GM12878 (cell line): ENCODE measurements at regions not wholly inside any gene's neighbourhood (a gene's known extent, or its start where the extent isn't known, plus 50 kb on each side); places are given as distances from the start of the nearest gene placed in this dataset.

Experiments used
- ATAC-seq: fragments of 200-7000 bp; cut with Tn5 transposase; 3 replicates; pipeline ENCODE4 v1.9.1; 2020; ENCODE audit warnings: mild to moderate bottlenecking, moderate library complexity
- BruUV-seq: library from RNA; stranded (reverse); fragments of 400-500 nt; replicated peaks from 2 replicates; lab custom pipeline; 2021; lab: Mats Ljungman, UMichigan
- CTCF ChIA-PET: fragments of 300-600 bp; sonication (Branson Sonifier 250); formaldehyde crosslinking; extraction: SDS; loops from one replicate; lab custom pipeline; 2021; ENCODE audit warnings: inconsistent platforms; lab: Yijun Ruan, JAX
- POLR2A ChIA-PET: fragments of 350-600 bp; formaldehyde crosslinking; extraction: SDS; loops from one replicate; lab custom pipeline; 2021; ENCODE audit warnings: inconsistent platforms; lab: Charles Lee
- RAD21 ChIA-PET: fragments of 300-600 bp; sonication (Branson Sonifier 250); formaldehyde crosslinking; loops from one replicate; lab custom pipeline; 2023; ENCODE audit warnings: antibody characterized with exemption; ENCODE audit not compliant: unreplicated experiment; lab: Charles Lee
- SMC1A ChIA-PET: fragments of 300-600 bp; sonication (Branson Sonifier 250); formaldehyde crosslinking; loops from one replicate; lab custom pipeline; 2023; ENCODE audit not compliant: unreplicated experiment, uncharacterized antibody; lab: Charles Lee
- DNase-seq: peaks from one replicate; pipeline ENCODE4 v3.0.0-alpha.2; 2011; ENCODE audit warnings: low read depth, low spot score
- FAIRE-seq: peaks from 3 replicates; lab custom pipeline; 2011; peaks lifted over from hg19 to GRCh38; lab: Jason Lieb, UNC
- H2AFZ ChIP-seq: 2 replicates; pipeline ENCODE4 v1.6.0; 2011; ENCODE audit warnings: low read depth, low read length, control low read depth; ENCODE audit not compliant: control insufficient read depth
- H3K27ac ChIP-seq: 2 replicates; pipeline ENCODE4 v1.5.1; 2011; ENCODE audit warnings: control low read depth; ENCODE audit not compliant: control insufficient read depth, insufficient read depth
- H3K27me3 ChIP-seq, 2 experiments: replicated peaks in 1 of 2; 2 replicates each; pipeline versions ENCODE4 v1.6.0 to v1.6.1; 2011; ENCODE audit warnings: low read length in 1 of 2; ENCODE audit not compliant: control insufficient read depth in 2 of 2, insufficient read depth in 2 of 2
- H3K36me3 ChIP-seq, 2 experiments: 2 replicates each; pipeline ENCODE4 v1.5.1; 2011; ENCODE audit warnings: low read length in 1 of 2; ENCODE audit not compliant: control insufficient read depth in 2 of 2, insufficient read depth in 2 of 2
- H3K4me1 ChIP-seq: 2 replicates; pipeline ENCODE4 v1.6.1; 2011; ENCODE audit warnings: mild to moderate bottlenecking, low read length, moderate library complexity, mixed read lengths; ENCODE audit not compliant: control insufficient read depth, insufficient read depth
- H3K4me2 ChIP-seq: 2 replicates; pipeline ENCODE4 v1.6.0; 2011; ENCODE audit warnings: control low read depth; ENCODE audit not compliant: control insufficient read depth, insufficient read depth
- H3K4me3 ChIP-seq: fragments of 200-600 bp; sonication (generic); 2 replicates; pipeline ENCODE4 v1.5.1; 2016
- H3K79me2 ChIP-seq: 2 replicates; pipeline ENCODE4 v1.6.0; 2011; ENCODE audit warnings: low read length; ENCODE audit not compliant: control insufficient read depth, insufficient read depth
- H3K9ac ChIP-seq: 2 replicates; pipeline ENCODE4 v1.8.0; 2011; ENCODE audit warnings: low read length, control low read depth, mixed read lengths; ENCODE audit not compliant: control insufficient read depth, insufficient read depth
- H3K9me3 ChIP-seq: replicated peaks from 3 replicates; pipeline ENCODE4 v1.5.1; 2011; ENCODE audit warnings: mild to moderate bottlenecking, low read length; ENCODE audit not compliant: control insufficient read depth, insufficient read depth
- H4K20me1 ChIP-seq: 2 replicates; pipeline ENCODE4 v1.6.0; 2011; ENCODE audit not compliant: control insufficient read depth, insufficient read depth
- ATF2 ChIP-seq: IDR thresholded peaks from 2 replicates; pipeline ENCODE4 v1.6.1; 2012; ENCODE audit warnings: low read length, inconsistent platforms
- CHD4 ChIP-seq: fragments of 200-600 bp; sonication (generic); IDR thresholded peaks from 2 replicates; pipeline ENCODE4 v1.6.1; 2016; ENCODE audit warnings: mild to moderate bottlenecking
- CREM ChIP-seq: IDR thresholded peaks from 2 replicates; pipeline ENCODE4 v1.6.1; 2014; ENCODE audit warnings: antibody characterized with exemption, low read depth
- ESRRA ChIP-seq: IDR thresholded peaks from 2 replicates; pipeline ENCODE4 v1.6.1; 2012; ENCODE audit warnings: mild to moderate bottlenecking, low read length, improper control_type of control experiment
- FOXM1 ChIP-seq: IDR thresholded peaks from 2 replicates; pipeline ENCODE4 v1.6.1; 2012; ENCODE audit warnings: low read depth, mild to moderate bottlenecking, inconsistent platforms, low read length, moderate library complexity
- IRF4 ChIP-seq: IDR thresholded peaks from 2 replicates; pipeline ENCODE4 v1.6.1; 2011; ENCODE audit warnings: low read depth, low read length
- PAX8 ChIP-seq: fragments of 450-650 bp; IDR thresholded peaks from 2 replicates; pipeline ENCODE4 v1.6.1; 2017; ENCODE audit warnings: mild to moderate bottlenecking, moderate library complexity
- POLR2A ChIP-seq: IDR thresholded peaks from 2 replicates; pipeline ENCODE4 v1.6.1; 2011; ENCODE audit warnings: low read depth, mild to moderate bottlenecking, low read length
- POLR2AphosphoS2 ChIP-seq: IDR thresholded peaks from 2 replicates; pipeline ENCODE4 v1.6.1; 2011; ENCODE audit warnings: low read depth, mild to moderate bottlenecking, low read length, improper control_type of control experiment, moderate library complexity
- POU2F2 ChIP-seq: IDR thresholded peaks from 3 replicates; pipeline ENCODE4 v1.6.1; 2011; ENCODE audit warnings: low read depth, mild to moderate bottlenecking, low read length, borderline replicate concordance
- STAT3 ChIP-seq: IDR thresholded peaks from 2 replicates; pipeline ENCODE4 v1.6.1; 2011; ENCODE audit warnings: low read depth, low read length, improper control_type of control experiment
- ZBED1 ChIP-seq: IDR thresholded peaks from 2 replicates; pipeline ENCODE4 v1.6.1; 2016; ENCODE audit warnings: borderline replicate concordance
- ZNF217 ChIP-seq: fragments of 450-650 bp; IDR thresholded peaks from 2 replicates; pipeline ENCODE4 v1.6.1; 2017; ENCODE audit warnings: antibody characterized with exemption, mild to moderate bottlenecking
- ZNF24 ChIP-seq: fragments of 450-650 bp; IDR thresholded peaks from 2 replicates; pipeline ENCODE4 v1.6.1; 2017; ENCODE audit warnings: antibody characterized with exemption, mild to moderate bottlenecking
- ZNF592 ChIP-seq: fragments of 450-650 bp; IDR thresholded peaks from 2 replicates; pipeline ENCODE4 v1.6.1; 2017; ENCODE audit warnings: mild to moderate bottlenecking, moderate library complexity
- ZZZ3 ChIP-seq: IDR thresholded peaks from 2 replicates; pipeline ENCODE4 v1.6.1; 2011; ENCODE audit warnings: low read depth; ENCODE audit not compliant: control insufficient read depth, insufficient read length
- in situ Hi-C: fragments of 300-500 bp; cut with MboI; formaldehyde crosslinking; loops from 9 replicates; pipeline ENCODE4 v1.14.3; 2018; ENCODE audit warnings: mixed read lengths
- intact Hi-C: fragments of 100-400 bp; cut with micrococcal nuclease; formaldehyde crosslinking; loops from one replicate; pipeline ENCODE4 v1.14.2; 2022; ENCODE audit not compliant: unreplicated experiment
- TF ChIP-seq, protein P1 (sequence below): IDR thresholded peaks from 2 replicates; pipeline ENCODE4 v1.6.1; 2012; ENCODE audit warnings: low read depth, low read length, improper control_type of control experiment
- TF ChIP-seq, protein P2 (sequence below): fragments of 450-650 bp; IDR thresholded peaks from 2 replicates; pipeline ENCODE4 v1.6.1; 2016; ENCODE audit warnings: mild to moderate bottlenecking

- ChIA-PET CTCF (no interaction called here), RAD21 (no interaction called here), SMC1A (no interaction called here), POLR2A (no interaction called here)
- ATAC-seq (no peak), FAIRE-seq (no peak), DNase-seq (no peak)
- intact Hi-C loops (no loop called here), in situ Hi-C loops (no loop called here)
- no peak overlapping the region for H3K4me2 ChIP-seq
- H3K4me1 ChIP-seq, result no peaks in the 10 kb centered on the region
- H3K27ac ChIP-seq, result no peak overlapping the region
- no peaks in the 10 kb centered on the region for H3K27me3 ChIP-seq
- no peak overlapping the region for H3K9ac ChIP-seq
- H3K36me3 ChIP-seq, result no peaks in the 10 kb centered on the region
- H3K9me3 ChIP-seq, result no peaks in the 10 kb centered on the region
- H2AFZ ChIP-seq, result no peak overlapping the region
- no peak overlapping the region for H3K4me3 ChIP-seq
- no TSS peak for BruUV-seq
- H3K79me2 ChIP-seq, result no peaks in the 10 kb centered on the region
- TF ChIP-seq ZNF217 (no peak), FOXM1 (no peak), ESRRA (no peak), IRF4 (no peak), ZZZ3 (no peak), CREM (no peak), ZBED1 (no peak), STAT3 (no peak), PAX8 (no peak), POLR2A (no peak), ZNF592 (no peak), POU2F2 (no peak), POLR2AphosphoS2 (no peak), ATF2 (no peak), CHD4 (no peak), ZNF24 (no peak)
- TF ChIP-seq, protein P1, sequence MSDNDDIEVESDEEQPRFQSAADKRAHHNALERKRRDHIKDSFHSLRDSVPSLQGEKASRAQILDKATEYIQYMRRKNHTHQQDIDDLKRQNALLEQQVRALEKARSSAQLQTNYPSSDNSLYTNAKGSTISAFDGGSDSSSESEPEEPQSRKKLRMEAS, result no peak
- TF ChIP-seq, protein P2, sequence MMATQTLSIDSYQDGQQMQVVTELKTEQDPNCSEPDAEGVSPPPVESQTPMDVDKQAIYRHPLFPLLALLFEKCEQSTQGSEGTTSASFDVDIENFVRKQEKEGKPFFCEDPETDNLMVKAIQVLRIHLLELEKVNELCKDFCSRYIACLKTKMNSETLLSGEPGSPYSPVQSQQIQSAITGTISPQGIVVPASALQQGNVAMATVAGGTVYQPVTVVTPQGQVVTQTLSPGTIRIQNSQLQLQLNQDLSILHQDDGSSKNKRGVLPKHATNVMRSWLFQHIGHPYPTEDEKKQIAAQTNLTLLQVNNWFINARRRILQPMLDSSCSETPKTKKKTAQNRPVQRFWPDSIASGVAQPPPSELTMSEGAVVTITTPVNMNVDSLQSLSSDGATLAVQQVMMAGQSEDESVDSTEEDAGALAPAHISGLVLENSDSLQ, result no peak
- H4K20me1 ChIP-seq, result no peaks in the 10 kb centered on the region
These were observed 198.3 kb upstream of the KCNJ16 start for GRCh38 chr17:69876757-69877156.
